GM19035 (cell line): ENCODE measurements at regions not wholly inside any gene's neighbourhood (a gene's known extent, or its start where the extent isn't known, plus 50 kb on each side); places are given as distances from the start of the nearest gene placed in this dataset.
"Not testable (repeated sequence)": the region's sequence is repeated elsewhere in the genome, so short reads cannot be mapped to it uniquely, and the experiment has no call there.

Source experiments
- ATAC-seq: cut with Tn5 transposase; IDR thresholded peaks from one replicate; pipeline ENCODE4 v1.9.1; 2021; ENCODE audit not compliant: unreplicated experiment

- no peak for ATAC-seq
Measured at GRCh38 chr14:55766071-55766470, 186.1 kb downstream of the KTN1 start.

DNA sequence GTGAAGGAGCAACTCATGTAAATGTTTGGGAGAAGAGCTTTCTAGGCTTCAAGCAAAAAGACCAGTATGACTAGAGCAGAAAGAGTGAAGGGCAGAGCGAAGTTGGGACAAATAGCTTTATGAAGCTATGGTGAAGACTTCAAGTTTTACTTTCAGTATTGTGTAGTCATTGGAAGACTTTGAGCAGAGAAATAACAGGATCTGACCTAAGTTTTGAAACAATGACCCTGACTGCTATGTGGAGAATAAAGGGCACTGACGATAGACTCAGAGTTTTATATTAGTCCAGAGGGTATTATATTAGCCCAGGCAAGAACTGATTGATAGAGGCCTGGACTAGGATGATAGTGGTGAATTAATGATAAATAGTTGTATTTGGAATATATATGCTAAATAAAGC lies 187.3 kb downstream of the KTN1 start:
- no peak for ATAC-seq

DNA sequence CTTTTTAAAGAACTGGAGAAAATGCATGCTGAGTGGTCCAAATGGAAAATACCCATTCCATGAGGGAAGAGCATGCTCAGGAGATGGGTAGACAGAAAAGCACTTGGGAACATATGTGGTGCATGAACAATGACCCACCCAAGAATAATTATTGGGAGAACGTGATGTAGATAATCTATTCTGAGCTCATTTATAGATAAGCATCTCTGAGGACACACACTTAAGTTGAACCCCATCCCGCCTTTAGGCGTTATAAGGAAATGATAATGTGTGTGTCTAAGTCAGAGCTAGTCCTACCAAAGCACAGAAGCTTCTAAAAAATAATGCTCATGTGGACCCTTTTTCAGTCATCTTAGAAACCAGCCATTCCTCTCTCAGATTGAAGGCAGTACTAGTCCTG lies 189.9 kb downstream of the KTN1 start:
- no peak for ATAC-seq

GRCh38 chr14:55771242-55771981 lies 191.4 kb downstream of the KTN1 start:
- no peak for ATAC-seq

- no peak for ATAC-seq
Measured at GRCh38 chr14:55772486-55772885, 192.5 kb downstream of the KTN1 start.

GRCh38 chr14:55773312-55773711 lies 193.3 kb downstream of the KTN1 start:
- no peak for ATAC-seq

GRCh38 chr14:55773984-55774545 lies 194.1 kb downstream of the KTN1 start:
- no peak for ATAC-seq

DNA sequence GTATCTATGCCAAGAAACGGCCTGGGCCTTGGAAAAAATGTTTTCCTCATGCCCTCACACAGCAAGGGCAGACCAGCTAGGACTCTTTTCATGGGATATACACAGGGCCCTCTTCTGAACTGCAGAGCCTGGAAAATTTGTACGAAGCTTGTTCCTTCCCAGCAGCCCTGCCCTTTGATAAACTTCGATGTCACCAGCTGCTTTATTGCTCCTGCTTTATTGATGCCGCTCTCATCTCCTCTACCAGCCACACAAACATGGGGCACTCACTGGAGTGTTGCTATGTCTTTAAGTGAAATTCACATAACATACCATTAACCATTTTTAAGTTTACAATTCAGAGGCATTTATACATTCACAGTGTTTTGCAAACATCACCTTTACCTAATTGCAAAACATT lies 197.9 kb downstream of the KTN1 start:
- no peak for ATAC-seq

DNA sequence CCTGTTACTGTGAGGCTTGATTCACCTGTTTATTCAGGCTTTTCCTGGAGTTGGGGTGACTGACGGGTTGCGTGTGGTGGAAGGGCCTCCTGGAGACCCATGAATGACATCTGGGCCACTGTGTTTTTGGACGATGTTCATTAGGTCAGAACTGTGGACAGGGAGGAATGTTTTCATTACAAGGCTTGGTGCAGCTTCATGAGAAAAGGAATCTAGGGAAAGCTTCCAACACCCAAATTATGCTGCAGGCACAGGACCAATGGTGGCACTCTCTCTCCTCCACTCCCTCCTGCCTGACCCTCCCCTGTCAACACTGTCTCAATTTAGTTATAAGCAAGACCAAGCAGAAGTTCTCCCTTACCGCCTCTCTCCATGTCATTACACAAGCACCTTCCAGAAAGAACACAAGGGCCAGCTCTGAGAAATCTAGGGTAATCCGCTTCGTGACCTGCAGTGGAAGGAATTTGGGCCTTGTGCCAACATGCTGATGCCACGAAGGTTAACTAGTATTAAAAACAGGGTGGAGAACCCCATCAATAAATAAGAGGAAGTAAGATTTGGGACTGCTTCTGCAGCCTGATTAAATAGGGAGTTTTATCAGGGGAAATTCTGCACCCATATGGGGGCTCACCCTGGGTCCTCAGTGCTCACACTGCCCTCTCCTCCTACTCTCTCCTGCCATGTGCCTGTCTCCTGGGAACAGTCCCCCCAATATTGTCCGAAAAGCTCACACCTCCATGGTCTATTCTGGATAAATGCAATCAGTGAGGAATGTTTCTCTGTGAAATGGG lies 200.3 kb downstream of the KTN1 start:
- ATAC-seq, result no peak

DNA sequence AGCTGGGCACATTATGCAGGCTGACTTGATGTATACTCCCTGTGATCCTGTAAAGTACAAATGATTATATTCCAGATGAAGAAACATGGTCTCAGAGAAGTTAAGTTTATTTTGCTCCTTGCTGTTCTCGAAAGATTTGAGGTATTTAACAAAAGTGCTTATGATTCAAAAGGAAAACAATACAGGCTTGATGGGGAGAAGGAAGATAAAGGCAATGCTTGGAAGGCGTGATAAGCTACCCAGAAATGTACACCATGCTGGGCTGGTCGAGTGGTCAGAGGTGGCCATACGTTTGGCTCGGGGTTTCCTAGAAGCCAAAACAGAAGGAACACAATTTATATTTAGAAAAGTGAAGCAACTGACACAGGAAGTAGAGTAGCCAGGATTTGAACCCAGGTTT lies 201.0 kb downstream of the KTN1 start:
- ATAC-seq, result no peak

GRCh38 chr14:55782166-55782565 lies 202.2 kb downstream of the KTN1 start:
- no peak for ATAC-seq

DNA sequence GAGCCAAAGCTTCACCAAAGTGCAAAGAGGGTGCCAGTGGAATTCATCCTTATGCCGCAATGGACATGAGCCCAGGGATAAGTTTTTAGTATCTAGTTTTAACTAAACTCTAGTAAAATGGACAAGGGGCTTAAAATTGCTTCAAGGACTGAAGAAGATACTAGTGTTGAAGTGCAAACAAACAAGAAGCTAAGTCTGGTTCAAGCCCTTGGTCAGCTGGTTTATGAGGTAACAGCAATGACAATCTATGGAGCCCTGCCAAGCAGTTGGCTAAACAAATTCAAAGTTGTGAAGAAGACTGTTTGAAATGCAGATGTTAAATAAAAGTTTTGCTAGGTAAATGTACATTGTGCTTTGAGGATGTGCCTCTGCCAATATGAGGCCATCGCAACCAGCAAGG lies 209.4 kb downstream of the KTN1 start:
- no peak for ATAC-seq

GRCh38 chr14:55794655-55795595 lies 214.9 kb downstream of the KTN1 start:
- no peak for ATAC-seq

DNA sequence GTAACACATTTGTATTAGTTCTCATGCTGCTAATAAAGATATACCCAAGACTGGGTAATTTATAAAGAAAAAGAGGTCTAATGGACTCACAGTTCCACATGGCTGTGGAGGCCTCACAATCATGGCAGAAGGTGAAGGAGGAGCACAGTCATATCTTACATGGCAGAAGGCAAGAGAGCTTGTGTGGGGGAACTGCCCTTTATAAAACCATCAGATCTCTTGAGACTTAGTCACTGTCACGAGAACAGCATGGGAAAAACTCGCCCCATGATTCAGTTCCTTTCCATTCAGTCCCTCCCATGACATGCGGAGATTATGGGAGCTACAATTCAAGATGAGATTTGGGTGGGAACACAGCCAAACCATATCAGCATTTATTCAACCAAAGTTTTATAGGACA lies 216.5 kb downstream of the KTN1 start:
- not testable (repeated sequence) for ATAC-seq

DNA sequence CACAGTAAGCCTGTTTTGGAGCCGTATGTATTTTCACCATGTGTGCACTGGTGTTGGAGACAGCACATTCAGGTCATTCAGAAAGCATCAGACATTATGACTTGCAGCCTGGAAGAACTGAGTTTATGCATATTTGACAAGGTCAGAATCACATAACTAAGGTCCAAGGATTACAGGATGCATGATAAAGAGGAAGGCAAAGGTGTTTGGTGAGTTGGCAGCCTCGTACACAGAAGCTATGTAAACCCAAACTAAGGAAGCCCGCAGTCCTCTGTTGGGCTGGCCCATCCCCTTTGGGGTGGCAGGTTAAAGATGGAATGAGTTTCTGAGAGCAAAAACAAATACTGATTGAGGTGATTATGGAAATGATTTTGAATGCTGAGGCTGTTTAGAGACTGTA lies 218.4 kb downstream of the KTN1 start:
- no peak for ATAC-seq

DNA sequence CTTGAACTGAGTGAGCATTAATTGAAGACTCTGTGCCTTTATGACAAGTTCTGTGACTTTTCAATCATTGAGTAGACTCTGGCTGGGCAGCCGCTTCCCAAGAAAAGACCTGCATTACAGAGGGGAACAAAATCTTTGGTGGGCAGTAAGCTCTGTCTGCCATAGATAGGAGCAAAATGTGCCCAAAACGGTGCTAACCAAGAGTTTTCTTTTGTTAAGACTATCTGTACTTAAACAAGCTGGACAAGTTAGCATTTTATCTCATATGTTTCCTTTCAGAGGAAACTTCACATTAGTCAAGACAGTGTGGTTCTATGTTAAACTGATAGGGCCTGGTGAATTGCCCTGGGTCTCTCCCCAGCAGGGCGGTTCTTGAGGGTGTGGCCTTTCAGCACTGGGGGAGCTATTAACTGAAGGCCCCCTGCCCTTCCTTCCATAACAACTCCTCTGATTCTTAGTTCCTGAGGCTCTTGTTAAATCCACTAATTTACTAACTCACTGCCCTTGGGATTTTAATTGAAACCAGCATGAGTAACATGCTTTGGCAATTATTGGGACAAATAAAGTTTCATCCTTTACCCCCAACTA lies 219.6 kb downstream of the KTN1 start:
- no peak for ATAC-seq

GRCh38 chr14:55800156-55800785 lies 220.3 kb downstream of the KTN1 start:
- no peak for ATAC-seq

- ATAC-seq, result no peak
Measured at GRCh38 chr14:55801121-55801520, 221.1 kb downstream of the KTN1 start.

DNA sequence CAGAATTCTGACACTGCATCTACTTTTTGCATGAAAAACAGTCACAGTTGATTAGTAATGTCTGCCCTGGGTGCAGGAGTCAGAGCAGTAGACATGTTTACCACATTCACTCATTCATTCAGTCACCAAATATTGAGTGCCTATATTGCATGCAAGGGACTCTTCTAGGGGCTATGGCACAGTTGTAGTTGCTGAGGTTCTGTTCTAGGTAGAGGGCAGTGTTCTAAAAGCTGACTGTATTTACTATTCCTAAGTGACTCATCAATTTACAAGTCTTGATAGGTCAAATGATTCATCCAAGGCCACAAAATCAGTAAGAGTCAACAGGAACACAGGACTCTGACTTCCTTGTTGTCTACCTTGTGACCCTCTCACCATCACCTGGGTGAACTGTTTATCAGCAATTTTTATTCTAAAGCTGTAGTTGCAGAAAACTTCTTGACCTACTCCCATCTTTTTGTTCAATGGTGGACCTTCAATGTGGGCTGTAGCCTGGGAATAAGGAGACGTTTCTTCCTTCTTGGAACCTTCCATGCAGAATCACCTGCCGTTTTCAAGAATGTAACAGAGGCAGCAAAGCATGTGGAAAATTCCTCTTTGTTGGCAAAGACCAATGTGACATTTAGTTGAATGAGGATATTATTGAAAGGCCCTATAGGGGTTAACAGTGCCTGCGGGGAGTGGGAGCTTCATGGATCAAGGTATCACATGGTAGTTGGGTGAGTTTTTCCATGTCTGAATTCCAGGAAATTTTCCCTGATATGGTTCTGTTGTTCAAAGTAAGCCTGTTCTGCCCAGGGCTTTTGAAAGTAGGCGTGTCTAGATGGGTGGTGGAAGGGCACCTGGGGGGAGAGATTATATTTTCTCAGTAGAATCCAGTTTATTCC lies 223.2 kb downstream of the KTN1 start:
- no peak for ATAC-seq
